GM12891 (cell line): ENCODE measurements at regions not wholly inside any gene's neighbourhood (a gene's known extent, or its start where the extent isn't known, plus 50 kb on each side); places are given as distances from the start of the nearest gene placed in this dataset.

ENCODE experiments used
- DNase-seq: peaks from one replicate; pipeline ENCODE4 v3.0.0; 2011; ENCODE audit warnings: low spot score; ENCODE audit not compliant: insufficient read length
- FAIRE-seq: peaks from 2 replicates; lab custom pipeline; 2011; peaks lifted over from hg19 to GRCh38; lab: Jason Lieb, UNC
- PAX5 ChIP-seq: IDR thresholded peaks from 2 replicates; pipeline ENCODE4 v1.6.1; 2011; ENCODE audit warnings: low read length, moderate library complexity, mild to moderate bottlenecking; ENCODE audit not compliant: insufficient read depth, severe bottlenecking
- POLR2A ChIP-seq: IDR thresholded peaks from 2 replicates; pipeline ENCODE4 v1.6.1; 2011; ENCODE audit warnings: low read depth, low read length, control low read depth
- POLR2AphosphoS5 ChIP-seq: IDR thresholded peaks from 2 replicates; pipeline ENCODE4 v1.6.1; 2011; ENCODE audit warnings: low read depth, low read length, control low read depth
- POU2F2 ChIP-seq: IDR thresholded peaks from 2 replicates; pipeline ENCODE4 v1.6.1; 2011; ENCODE audit warnings: low read depth, mild to moderate bottlenecking, control low read depth, low read length, moderate library complexity
- SPI1 ChIP-seq: IDR thresholded peaks from 2 replicates; pipeline ENCODE4 v1.6.1; 2011; ENCODE audit warnings: low read depth, low read length, control low read depth
- TAF1 ChIP-seq: IDR thresholded peaks from 2 replicates; pipeline ENCODE4 v1.6.1; 2011; ENCODE audit warnings: low read depth, low read length, control low read depth

DNA sequence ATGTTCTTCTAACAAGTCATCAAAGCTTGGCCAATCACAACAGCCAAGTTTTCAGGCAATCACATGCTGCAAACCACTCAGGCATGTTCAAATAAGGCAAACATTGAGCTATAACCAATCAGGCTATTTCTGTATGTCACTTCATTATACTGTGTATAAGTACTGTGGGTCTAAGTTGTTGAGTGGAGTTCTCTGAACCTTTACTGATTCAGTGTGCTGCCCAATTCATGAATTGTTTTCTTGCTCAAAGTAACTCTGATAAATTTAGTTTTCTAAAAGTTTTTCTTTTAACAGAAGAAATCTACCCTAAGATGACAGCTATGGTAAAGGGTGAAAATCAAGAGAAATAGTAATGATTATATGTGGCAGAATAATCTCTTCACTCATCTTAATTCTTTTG, 805.4 kb upstream of the NUDT12 start:
- no peak for TF ChIP-seq POLR2A
- no peak for TF ChIP-seq SPI1
- TF ChIP-seq PAX5: no peak
- TF ChIP-seq TAF1: no peak
- TF ChIP-seq POLR2AphosphoS5: no peak
- TF ChIP-seq POU2F2: no peak
- no peak for DNase-seq
- FAIRE-seq: peak; percentile 31

DNA sequence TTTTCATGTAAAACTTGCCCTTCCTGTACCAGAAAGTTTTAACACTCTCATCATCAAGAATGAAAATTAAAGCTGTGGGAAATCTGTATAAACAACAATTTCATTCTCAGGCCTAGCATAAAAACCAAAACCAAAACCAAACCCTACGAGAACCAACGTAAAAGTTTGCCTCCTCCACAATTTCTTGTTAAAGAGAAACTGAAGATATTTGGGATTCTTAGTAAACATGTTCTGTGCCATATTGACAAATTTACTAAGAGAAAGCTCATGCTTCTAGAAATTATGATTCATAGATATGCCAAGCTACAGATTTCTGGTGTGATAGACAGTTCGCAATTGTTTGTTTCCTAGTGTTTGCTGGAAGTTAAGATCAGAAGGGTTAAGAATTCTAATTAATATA, 801.0 kb upstream of the NUDT12 start:
- no peak for TF ChIP-seq TAF1
- TF ChIP-seq POLR2A: no peak
- no peak for TF ChIP-seq POU2F2
- TF ChIP-seq SPI1: no peak
- no peak for TF ChIP-seq PAX5
- TF ChIP-seq POLR2AphosphoS5: no peak
- FAIRE-seq: no peak
- DNase-seq: no peak

DNA sequence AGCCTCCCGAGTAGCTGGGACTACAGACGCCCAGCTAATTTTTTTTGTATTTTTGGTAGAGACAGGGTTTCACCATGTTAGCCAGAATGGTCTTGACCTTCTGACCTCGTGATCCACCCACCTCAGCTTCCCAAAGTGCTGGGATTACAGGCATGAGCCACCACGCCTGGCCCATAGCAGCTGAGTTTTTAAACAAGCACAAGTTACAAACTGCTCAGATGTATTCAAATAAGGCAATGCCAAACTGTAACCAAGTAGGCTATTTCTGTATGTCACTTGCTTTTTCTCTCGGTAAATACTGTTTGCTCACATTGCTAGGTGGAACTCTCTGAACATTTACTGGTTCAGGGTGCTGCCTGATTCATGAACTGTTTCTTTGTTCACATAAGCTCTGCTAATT, 799.3 kb upstream of the NUDT12 start:
- FAIRE-seq: no peak
- DNase-seq: no peak

DNA sequence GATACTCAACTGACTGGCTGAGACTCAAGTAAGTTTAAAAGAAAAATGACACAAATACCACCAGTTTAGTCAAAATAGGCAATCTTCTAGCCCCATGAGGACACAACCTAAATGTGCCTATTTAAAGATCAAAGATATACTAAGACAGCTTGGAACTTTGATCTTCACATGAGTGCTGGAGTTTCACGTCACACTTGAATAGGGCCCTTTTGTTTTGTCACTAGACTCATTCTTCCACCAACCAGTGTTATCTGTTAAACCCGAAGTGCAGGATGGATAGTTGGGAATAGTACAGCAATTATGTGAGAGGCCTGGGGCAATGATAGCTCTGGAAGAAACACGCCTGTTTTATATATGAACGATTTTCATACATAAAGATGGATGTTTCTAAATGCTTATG, 792.8 kb upstream of the NUDT12 start:
- DNase-seq: no peak
- no peak for TF ChIP-seq PAX5
- TF ChIP-seq POLR2AphosphoS5: no peak
- TF ChIP-seq POLR2A: no peak
- TF ChIP-seq SPI1: no peak
- no peak for TF ChIP-seq TAF1
- TF ChIP-seq POU2F2: no peak
- FAIRE-seq: no peak

More for the DNA sequence above, 799.3 kb upstream of the NUDT12 start:
- TF ChIP-seq PAX5 (no peak), TAF1 (no peak), POLR2A (no peak), SPI1 (no peak), POLR2AphosphoS5 (no peak), POU2F2 (no peak)

DNA sequence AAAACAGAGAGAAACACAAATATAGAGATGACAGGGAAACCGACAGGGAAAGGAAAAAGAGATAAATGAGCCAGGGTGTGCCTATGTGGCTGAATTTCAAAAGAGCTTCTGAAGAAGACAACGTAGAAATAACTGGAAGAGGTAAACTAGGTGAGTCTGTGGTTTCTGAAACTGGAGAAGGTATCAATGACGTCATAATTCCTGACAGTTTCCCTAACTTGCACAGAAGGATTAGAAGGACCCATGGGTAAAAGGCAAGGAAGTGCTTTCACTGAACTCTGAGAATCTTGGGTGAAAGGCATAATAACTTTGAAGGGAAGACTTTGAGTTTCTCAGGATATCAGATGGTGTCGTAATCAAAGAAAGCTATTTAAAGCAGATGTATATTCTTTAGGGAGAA, 790.8 kb upstream of the NUDT12 start:
- no peak for FAIRE-seq
- no peak for DNase-seq
- TF ChIP-seq SPI1: no peak
- no peak for TF ChIP-seq POLR2AphosphoS5
- no peak for TF ChIP-seq PAX5
- no peak for TF ChIP-seq POLR2A
- no peak for TF ChIP-seq TAF1
- TF ChIP-seq POU2F2: no peak

DNA sequence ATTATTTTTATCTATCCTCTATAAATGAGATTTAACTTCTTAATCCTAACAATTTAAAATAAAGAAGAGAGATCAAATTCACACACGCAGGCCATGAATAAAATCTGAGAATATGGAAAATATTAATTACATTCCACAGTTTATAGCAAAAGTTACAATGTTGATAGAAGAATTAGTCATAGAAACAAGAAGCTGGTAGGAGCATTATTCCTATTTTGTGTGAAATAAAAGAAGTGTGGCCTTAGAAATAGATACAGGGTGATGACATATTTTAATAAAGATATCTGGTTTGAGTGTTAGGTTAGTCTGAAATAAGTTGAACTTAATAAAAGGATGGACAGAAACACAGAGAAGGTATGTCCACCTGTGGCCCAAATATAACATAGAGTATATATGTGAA, 790.4 kb upstream of the NUDT12 start:
- FAIRE-seq (no peak), DNase-seq (no peak)
- TF ChIP-seq PAX5 (no peak), SPI1 (no peak), POU2F2 (no peak), POLR2A (no peak), POLR2AphosphoS5 (no peak), TAF1 (no peak)

DNA sequence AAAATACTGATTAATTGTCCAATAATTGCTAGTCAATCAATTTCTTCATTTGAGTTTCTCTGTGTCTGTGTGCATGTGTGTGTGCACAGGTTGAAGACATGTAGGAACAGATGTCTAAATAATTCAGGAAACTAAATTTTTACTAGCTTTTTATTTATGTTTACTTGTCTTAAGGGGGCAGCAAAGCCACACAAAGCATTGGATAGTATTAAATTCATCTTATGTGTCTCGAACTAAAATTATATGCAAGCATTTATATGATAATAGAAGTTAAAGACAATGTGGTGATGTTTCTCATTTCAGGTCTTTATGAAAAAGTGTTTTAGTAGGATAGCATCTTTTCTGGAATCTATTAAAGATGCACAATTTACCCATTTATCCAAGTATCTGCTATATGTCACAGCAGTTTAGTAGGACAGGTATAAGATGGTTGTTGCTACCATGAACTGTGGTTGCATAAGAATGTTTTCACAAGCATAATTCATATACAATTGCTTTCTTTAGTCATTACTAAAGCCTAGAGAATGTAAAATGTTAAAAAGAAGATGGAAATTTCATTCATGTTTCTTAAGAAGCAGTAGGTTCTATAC, 784.6 kb upstream of the NUDT12 start:
- FAIRE-seq (no peak), DNase-seq (no peak)
- TF ChIP-seq POU2F2 (no peak), POLR2AphosphoS5 (no peak), TAF1 (no peak), POLR2A (no peak), PAX5 (no peak), SPI1 (no peak)

DNA sequence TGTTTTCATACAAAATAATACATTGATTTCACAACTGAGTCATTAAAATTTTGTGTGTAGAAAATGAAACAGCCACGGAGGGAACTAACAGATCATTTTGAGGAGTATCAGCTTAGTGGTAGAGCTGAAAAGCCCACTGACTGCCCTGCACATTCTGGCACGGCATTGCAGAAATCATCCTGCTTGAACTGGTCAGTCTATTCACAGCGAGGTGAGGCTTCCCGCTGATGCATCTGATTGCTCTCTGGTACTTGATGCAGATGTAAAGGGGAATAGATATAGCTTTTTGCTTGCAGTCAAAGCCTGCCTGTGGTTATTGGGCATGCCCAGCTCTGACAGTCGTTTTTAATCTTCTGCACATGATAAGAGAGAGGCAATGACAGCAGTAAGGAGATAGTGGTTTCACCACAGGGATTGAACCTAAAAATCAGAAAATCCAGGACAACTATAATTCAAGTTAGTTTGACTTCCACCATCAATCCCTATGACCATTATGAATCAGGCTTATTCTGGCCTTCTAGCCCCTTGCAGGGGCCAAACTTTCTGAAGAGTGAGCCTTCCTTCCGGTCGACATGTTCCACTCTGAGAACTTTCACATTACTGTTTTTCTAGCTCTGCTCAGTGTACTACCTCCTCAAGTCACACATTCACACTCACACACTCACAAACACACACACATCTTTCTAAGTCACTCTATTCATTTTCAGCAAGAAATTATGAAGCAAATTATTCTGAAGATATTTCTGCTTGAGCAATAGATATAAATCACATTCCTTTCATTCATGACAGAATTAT, 782.8 kb upstream of the NUDT12 start:
- no peak for TF ChIP-seq POLR2AphosphoS5
- TF ChIP-seq TAF1: no peak
- TF ChIP-seq PAX5: no peak
- TF ChIP-seq POLR2A: no peak
- no peak for TF ChIP-seq POU2F2
- TF ChIP-seq SPI1: no peak
- DNase-seq (no peak), FAIRE-seq (no peak)

DNA sequence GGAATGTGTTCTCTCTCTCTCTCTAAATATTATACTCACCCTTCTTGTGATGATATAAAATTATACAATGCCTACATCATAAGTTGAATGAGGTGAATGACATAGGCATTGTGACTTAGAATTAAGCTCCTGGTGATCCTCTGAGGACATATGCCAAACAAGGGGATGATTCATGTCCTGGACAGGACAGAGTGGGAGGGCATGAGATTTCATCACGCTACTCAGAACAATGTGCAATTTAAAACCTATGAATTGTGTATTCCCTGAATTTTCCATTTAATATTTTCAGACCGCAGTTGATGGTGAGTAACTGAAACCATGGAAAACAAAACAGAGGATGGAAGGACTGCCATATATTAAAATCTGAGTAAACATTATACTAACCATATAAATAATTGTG, 782.2 kb upstream of the NUDT12 start:
- DNase-seq (no peak), FAIRE-seq (no peak)
- no peak for TF ChIP-seq PAX5
- TF ChIP-seq TAF1: no peak
- no peak for TF ChIP-seq POLR2A
- TF ChIP-seq POLR2AphosphoS5: no peak
- no peak for TF ChIP-seq SPI1
- no peak for TF ChIP-seq POU2F2

DNA sequence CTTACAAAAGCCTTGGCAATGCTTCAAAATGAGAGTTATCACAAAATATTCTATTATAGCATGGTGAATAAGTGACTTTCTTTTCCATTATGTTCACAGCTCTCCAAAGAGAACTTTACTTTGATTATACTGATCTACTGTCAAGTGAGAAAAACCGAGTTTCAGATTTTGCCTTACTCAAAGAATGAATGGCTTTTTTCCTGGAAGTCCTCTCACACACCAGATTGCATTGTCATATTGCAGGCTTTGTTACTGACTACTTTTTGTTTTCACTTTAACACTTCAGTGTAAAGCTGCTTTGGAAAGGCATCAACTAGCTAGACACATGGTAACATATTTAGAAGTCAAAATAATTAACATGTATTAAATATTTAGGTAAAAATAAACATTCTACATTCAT, 765.2 kb upstream of the NUDT12 start:
- FAIRE-seq: no peak

More for the DNA sequence above, 765.2 kb upstream of the NUDT12 start:
- no peak for DNase-seq
- no peak for TF ChIP-seq TAF1
- no peak for TF ChIP-seq POU2F2
